ENCODE measurements at regions not wholly inside any gene's neighbourhood (a gene's known extent, or its start where the extent isn't known, plus 50 kb on each side); places are given as distances from the start of the nearest gene placed in this dataset.

DNA sequence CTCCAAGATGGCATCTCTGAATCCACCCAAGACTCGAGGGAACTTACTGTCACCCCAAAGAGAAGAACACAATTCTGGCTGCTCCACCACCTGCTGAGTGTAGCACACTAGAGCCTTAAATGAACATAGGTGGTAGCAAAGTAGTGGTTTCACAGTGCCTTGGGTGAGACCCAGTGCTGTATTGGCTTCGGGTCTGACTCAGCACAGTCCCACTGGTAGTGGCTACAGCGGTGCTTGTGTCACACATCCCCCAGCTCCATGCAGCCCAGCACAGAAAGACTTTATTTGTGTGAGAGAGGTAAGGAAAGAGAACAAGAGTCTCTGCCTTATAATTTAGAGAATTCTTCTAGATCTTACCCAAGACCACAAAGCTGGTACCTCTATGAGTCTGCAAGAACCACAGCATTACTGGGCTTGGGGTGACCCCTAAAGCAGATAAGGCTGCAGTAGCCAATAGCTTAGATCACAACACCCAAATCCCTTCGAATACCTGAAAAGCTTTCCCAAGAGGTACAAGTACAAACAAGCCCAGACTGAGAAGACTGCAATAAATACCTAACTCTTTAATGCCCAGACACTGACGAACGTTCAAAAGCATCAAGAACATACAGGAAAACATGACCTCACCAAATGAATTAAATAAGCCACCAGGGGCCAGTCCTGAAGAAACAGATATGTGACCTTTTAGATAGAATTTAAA, 83.3 kb upstream of the SLC38A4 start:
- TF ChIP-seq, protein P1, sequence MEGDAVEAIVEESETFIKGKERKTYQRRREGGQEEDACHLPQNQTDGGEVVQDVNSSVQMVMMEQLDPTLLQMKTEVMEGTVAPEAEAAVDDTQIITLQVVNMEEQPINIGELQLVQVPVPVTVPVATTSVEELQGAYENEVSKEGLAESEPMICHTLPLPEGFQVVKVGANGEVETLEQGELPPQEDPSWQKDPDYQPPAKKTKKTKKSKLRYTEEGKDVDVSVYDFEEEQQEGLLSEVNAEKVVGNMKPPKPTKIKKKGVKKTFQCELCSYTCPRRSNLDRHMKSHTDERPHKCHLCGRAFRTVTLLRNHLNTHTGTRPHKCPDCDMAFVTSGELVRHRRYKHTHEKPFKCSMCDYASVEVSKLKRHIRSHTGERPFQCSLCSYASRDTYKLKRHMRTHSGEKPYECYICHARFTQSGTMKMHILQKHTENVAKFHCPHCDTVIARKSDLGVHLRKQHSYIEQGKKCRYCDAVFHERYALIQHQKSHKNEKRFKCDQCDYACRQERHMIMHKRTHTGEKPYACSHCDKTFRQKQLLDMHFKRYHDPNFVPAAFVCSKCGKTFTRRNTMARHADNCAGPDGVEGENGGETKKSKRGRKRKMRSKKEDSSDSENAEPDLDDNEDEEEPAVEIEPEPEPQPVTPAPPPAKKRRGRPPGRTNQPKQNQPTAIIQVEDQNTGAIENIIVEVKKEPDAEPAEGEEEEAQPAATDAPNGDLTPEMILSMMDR (IDR thresholded peaks at IDR 0.05; ENCODE audit: low read depth, low read length): no peak
- no peak overlapping the region for H3K4me3 ChIP-seq (replicated peaks in 1 of 2; ENCODE audit: low read depth in 2 of 2, low read length in 2 of 2)
- DNase-seq (ENCODE audit: low read depth in 2 of 2): no peak

DNA sequence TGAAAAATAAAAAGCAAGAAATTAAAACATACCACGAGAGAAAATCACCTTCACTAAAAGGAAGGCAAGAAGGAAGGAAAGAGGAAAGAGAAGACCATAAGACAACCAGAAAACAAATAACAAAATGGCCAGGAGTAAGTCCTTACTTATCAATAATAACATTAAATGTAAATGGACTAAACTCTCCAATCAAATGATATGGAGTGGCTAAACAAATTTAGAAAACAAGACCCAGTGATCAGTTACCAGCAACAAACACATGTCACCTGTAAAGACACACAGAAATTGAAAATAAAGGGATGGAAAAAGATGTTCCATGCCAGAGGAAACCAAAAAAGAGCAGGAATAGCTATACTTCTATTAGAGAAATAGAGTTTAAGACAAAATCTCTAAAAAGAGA, 85.0 kb upstream of the SLC38A4 start:
- DNase-seq (ENCODE audit: low read depth in 2 of 2): no peak
- TF ChIP-seq, protein P1 (IDR thresholded peaks at IDR 0.05; ENCODE audit: low read depth, low read length): no peak

DNA sequence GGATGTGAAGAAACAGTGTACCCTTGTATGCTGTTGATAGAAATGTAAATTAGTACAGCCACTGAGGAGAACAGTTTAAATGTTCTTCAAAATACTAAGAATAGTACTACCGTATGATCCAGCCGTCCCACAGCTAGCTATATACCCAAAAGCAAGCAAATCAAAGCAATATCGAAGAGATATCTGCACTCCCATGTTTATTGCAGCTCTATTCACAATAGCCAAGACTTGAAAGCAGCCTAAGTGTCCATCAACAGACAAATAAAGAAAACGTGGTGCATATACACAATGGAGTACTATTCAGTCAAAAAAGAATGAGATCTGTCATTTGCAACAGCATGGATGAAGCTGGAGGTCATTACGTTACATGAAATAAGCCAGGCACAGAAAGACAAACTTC, 88.5 kb upstream of the SLC38A4 start:
- no peak overlapping the region for H3K4me3 ChIP-seq (replicated peaks in 1 of 2; ENCODE audit: low read depth in 2 of 2, low read length in 2 of 2)
- DNase-seq (ENCODE audit: low read depth in 2 of 2): no peak
- TF ChIP-seq, protein P1 (IDR thresholded peaks at IDR 0.05; ENCODE audit: low read depth, low read length): no peak

More for the DNA sequence above, 85.0 kb upstream of the SLC38A4 start:
- H3K4me3 ChIP-seq (replicated peaks in 1 of 2; ENCODE audit: low read depth in 2 of 2, low read length in 2 of 2): no peak overlapping the region

DNA sequence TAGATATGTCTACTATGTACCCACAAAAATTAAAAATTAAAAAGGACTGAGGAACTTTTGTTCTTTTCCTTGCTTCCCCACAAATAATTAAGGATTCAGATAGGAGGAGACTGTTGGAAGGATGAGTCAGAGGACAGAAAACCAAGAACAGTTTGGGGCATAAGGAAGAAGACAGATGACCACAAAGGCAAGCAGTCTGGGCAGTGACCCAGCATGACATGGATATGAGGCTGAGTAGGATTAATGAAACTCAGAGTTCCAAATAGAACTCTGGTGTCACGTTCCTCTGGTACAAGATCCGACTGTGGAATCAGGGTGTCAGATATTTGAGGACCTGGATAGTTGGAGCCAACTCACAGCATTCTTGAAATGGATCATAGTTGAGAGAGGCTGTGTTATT, 89.3 kb upstream of the SLC38A4 start:
- H3K4me3 ChIP-seq (replicated peaks in 1 of 2; ENCODE audit: low read depth in 2 of 2, low read length in 2 of 2): no peak overlapping the region
- peak; percentile 72 to 79 for DNase-seq (ENCODE audit: low read depth in 2 of 2)
- TF ChIP-seq, protein P1 (IDR thresholded peaks at IDR 0.05; ENCODE audit: low read depth, low read length): no peak

DNA sequence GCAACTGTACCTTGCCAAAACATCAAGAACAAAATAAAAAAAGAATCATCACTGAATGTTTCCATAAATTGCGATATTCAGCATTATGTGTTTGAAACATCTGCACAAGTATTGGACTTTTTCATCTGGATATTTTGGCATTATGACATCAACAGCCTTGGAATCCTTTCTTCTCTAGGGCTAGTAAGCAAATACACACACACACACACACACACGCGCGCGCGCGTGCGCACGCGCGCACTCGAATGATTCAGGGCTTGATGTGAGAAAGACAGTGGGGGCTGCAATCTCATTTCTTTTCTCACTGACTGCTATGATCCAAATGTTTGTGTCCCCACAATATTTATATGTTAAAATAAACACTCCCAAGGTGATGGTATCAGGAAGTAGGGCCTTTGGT, 90.0 kb upstream of the SLC38A4 start:
- H3K4me3 ChIP-seq (replicated peaks in 1 of 2; ENCODE audit: low read depth in 2 of 2, low read length in 2 of 2): no peak overlapping the region
- TF ChIP-seq, protein P1 (IDR thresholded peaks at IDR 0.05; ENCODE audit: low read depth, low read length): no peak
- DNase-seq (ENCODE audit: low read depth in 2 of 2): peak; percentile 52 to 55

DNA sequence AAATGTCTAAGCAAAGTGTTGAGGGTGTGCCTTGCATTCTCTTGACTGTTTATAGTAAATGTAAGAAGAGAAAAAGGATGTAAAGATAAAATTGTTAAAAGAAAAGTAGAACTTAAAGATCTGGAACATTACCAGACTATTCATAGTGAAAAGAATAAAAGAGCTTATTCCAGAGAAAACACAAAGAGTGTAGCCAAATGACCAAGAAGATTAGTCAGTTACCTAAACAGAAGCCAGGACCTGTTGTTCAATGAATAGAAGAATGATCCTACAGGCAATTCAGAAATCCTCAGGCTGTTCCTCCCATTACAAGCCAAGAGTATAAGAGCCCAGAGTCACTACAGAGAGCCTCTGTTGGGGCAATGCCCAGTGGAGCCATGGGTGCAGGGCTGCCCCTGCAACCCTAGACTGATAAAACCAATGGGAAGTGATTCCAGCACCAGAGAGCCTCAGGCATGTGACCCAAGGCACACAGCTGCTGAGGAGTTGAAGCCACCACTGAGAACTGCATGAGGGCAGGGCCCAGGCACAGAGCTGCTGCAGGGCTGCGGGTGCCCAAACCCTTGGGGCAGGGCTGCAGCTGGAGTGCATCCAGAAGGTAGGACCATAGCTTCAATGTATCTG, 91.1 kb upstream of the SLC38A4 start:
- DNase-seq (ENCODE audit: low read depth in 2 of 2): peak; percentile 17 to 41
- TF ChIP-seq, protein P1 (IDR thresholded peaks at IDR 0.05; ENCODE audit: low read depth, low read length): no peak
- no peak overlapping the region for H3K4me3 ChIP-seq (replicated peaks in 1 of 2; ENCODE audit: low read depth in 2 of 2, low read length in 2 of 2)
